ENCODE measurements at regions not wholly inside any gene's neighbourhood (a gene's known extent, or its start where the extent isn't known, plus 50 kb on each side); places are given as distances from the start of the nearest gene placed in this dataset.
"Not testable (repeated sequence)": the region's sequence is repeated elsewhere in the genome, so short reads cannot be mapped to it uniquely, and the experiment has no call there.

- dilution Hi-C loops (cut with MboI; ENCODE audit: extremely low pct_ligation_motif_present, low sequenced_read_pairs): no loop called here
- no peaks in the 10 kb centered on the region for H3K9me1 ChIP-seq (replicated peaks; ENCODE audit: control insufficient read depth, extremely low read depth, insufficient read depth, low read length)
- H3K27ac ChIP-seq (ENCODE audit: insufficient read depth, low read depth, low read length): no peak overlapping the region
- DNase-seq (ENCODE audit: low read depth, low spot score) (no peak), FAIRE-seq (no peak)
- BruUV-seq (replicated peaks): no TSS peak
- H3K4me3 ChIP-seq (replicated peaks in 1 of 3; ENCODE audit: insufficient read depth in 1 of 3, low read depth in 1 of 3, low read length in 3 of 3): no peak overlapping the region
- CTCF ChIA-PET: no interaction called here
- POLR2A ChIA-PET: no interaction called here
- intact Hi-C loops (cut with micrococcal nuclease): no loop called here
- H2AFZ ChIP-seq (ENCODE audit: low read depth, low read length): no peak overlapping the region
- no peaks in the 10 kb centered on the region for H3K79me2 ChIP-seq (ENCODE audit: control insufficient read depth, insufficient read depth, low read length)
- TF ChIP-seq MAX (IDR thresholded peaks at IDR 0.05; ENCODE audit: insufficient read depth, insufficient read length): no peak
- TF ChIP-seq POLR2A (IDR thresholded peaks at IDR 0.05; ENCODE audit: low read depth, low read length): no peak
- no peak for TF ChIP-seq EZH2 (IDR thresholded peaks at IDR 0.05; ENCODE audit: borderline replicate concordance, low read depth, low read length, severe bottlenecking)
- no peaks in the 10 kb centered on the region for H3K27me3 ChIP-seq (ENCODE audit: control insufficient read depth in 2 of 2, insufficient read depth in 2 of 2, low read length in 2 of 2)
- H3K9me3 ChIP-seq (replicated peaks; ENCODE audit: control insufficient read depth, insufficient read depth, low read length): no peaks in the 10 kb centered on the region
- H3K36me3 ChIP-seq (ENCODE audit: control insufficient read depth in 2 of 2, extremely low read depth in 1 of 2, insufficient read depth in 2 of 2, low read length in 2 of 2): no peaks in the 10 kb centered on the region
- H3K4me2 ChIP-seq (ENCODE audit: insufficient read depth, low read length): no peak overlapping the region
- H4K20me1 ChIP-seq (replicated peaks; ENCODE audit: control insufficient read depth, extremely low read depth, insufficient read depth, low read length): no peaks in the 10 kb centered on the region
- no peak overlapping the region for H3K9ac ChIP-seq (replicated peaks; ENCODE audit: extremely low read depth, insufficient read depth, low read length)
- no peaks in the 10 kb centered on the region for H3K4me1 ChIP-seq (ENCODE audit: control insufficient read depth, extremely low read depth, insufficient read depth, low read length)
These were observed 1730.9 kb downstream of the PCDH9 start for GRCh38 chr13:65499256-65499655.

- H3K27ac ChIP-seq (ENCODE audit: insufficient read depth, low read depth, low read length): no peak overlapping the region
- no peak overlapping the region for H3K4me2 ChIP-seq (ENCODE audit: insufficient read depth, low read length)
- FAIRE-seq (no peak), DNase-seq (ENCODE audit: low read depth, low spot score) (no peak)
- TF ChIP-seq GATA2 (IDR thresholded peaks at IDR 0.05; ENCODE audit: insufficient read depth, insufficient read length, low read depth, low read length): no peak
- TF ChIP-seq JUN (IDR thresholded peaks at IDR 0.05; ENCODE audit: borderline replicate concordance, insufficient read depth, insufficient read length, low read depth): no peak
- no peak for TF ChIP-seq MYC (IDR thresholded peaks at IDR 0.05; ENCODE audit: low read depth, low read length)
- TF ChIP-seq MAX (IDR thresholded peaks at IDR 0.05; ENCODE audit: insufficient read depth, insufficient read length): no peak
- no peak for TF ChIP-seq CTCF (IDR thresholded peaks at IDR 0.05; ENCODE audit: extremely low read depth in 1 of 2, insufficient read depth in 1 of 2, low read depth in 1 of 2, low read length in 2 of 2)
- no peak overlapping the region for H3K9ac ChIP-seq (replicated peaks; ENCODE audit: extremely low read depth, insufficient read depth, low read length)
- no peak overlapping the region for H3K4me3 ChIP-seq (replicated peaks in 1 of 3; ENCODE audit: insufficient read depth in 1 of 3, low read depth in 1 of 3, low read length in 3 of 3)
- H2AFZ ChIP-seq (ENCODE audit: low read depth, low read length): no peak overlapping the region
- no TSS peak for BruUV-seq (replicated peaks)
- H3K4me1 ChIP-seq (ENCODE audit: control insufficient read depth, extremely low read depth, insufficient read depth, low read length): no peaks in the 10 kb centered on the region
- H3K36me3 ChIP-seq (ENCODE audit: control insufficient read depth in 2 of 2, extremely low read depth in 1 of 2, insufficient read depth in 2 of 2, low read length in 2 of 2): no peaks in the 10 kb centered on the region
- ChIA-PET POLR2A (no interaction called here), CTCF (interaction anchor here (0.9 kb wide), 1 partner anchor 9 kb away, joined by 3 read pairs; no protein-coding TSS in a partner anchor)
- no peaks in the 10 kb centered on the region for H3K9me1 ChIP-seq (replicated peaks; ENCODE audit: control insufficient read depth, extremely low read depth, insufficient read depth, low read length)
- no peaks in the 10 kb centered on the region for H3K79me2 ChIP-seq (ENCODE audit: control insufficient read depth, insufficient read depth, low read length)
- intact Hi-C loops (cut with micrococcal nuclease) (no loop called here), dilution Hi-C loops (cut with MboI; ENCODE audit: extremely low pct_ligation_motif_present, low sequenced_read_pairs) (no loop called here)
- H3K27me3 ChIP-seq (ENCODE audit: control insufficient read depth in 2 of 2, insufficient read depth in 2 of 2, low read length in 2 of 2): no peaks in the 10 kb centered on the region
- H4K20me1 ChIP-seq (replicated peaks; ENCODE audit: control insufficient read depth, extremely low read depth, insufficient read depth, low read length): no peaks in the 10 kb centered on the region
- H3K9me3 ChIP-seq (replicated peaks; ENCODE audit: control insufficient read depth, insufficient read depth, low read length): no peaks in the 10 kb centered on the region
These were observed 1732.9 kb downstream of the PCDH9 start for GRCh38 chr13:65497265-65497664.

- FAIRE-seq; H3K9ac ChIP-seq (replicated peaks; ENCODE audit: extremely low read depth, insufficient read depth, low read length); H3K9me1 ChIP-seq (replicated peaks; ENCODE audit: control insufficient read depth, extremely low read depth, insufficient read depth, low read length); BruUV-seq (replicated peaks); CTCF ChIA-PET; H3K4me1 ChIP-seq (ENCODE audit: control insufficient read depth, extremely low read depth, insufficient read depth, low read length); H3K4me2 ChIP-seq (ENCODE audit: insufficient read depth, low read length); dilution Hi-C loops (cut with MboI; ENCODE audit: extremely low pct_ligation_motif_present, low sequenced_read_pairs); H3K4me3 ChIP-seq (replicated peaks in 1 of 3; ENCODE audit: insufficient read depth in 1 of 3, low read depth in 1 of 3, low read length in 3 of 3); H3K27me3 ChIP-seq (ENCODE audit: control insufficient read depth in 2 of 2, insufficient read depth in 2 of 2, low read length in 2 of 2); H3K9me3 ChIP-seq (replicated peaks; ENCODE audit: control insufficient read depth, insufficient read depth, low read length); H3K36me3 ChIP-seq (ENCODE audit: control insufficient read depth in 2 of 2, extremely low read depth in 1 of 2, insufficient read depth in 2 of 2, low read length in 2 of 2); H2AFZ ChIP-seq (ENCODE audit: low read depth, low read length); H4K20me1 ChIP-seq (replicated peaks; ENCODE audit: control insufficient read depth, extremely low read depth, insufficient read depth, low read length); DNase-seq (ENCODE audit: low read depth, low spot score); H3K79me2 ChIP-seq (ENCODE audit: control insufficient read depth, insufficient read depth, low read length); intact Hi-C loops (cut with micrococcal nuclease); H3K27ac ChIP-seq (ENCODE audit: insufficient read depth, low read depth, low read length); POLR2A ChIA-PET: not testable (repeated sequence)
These were observed 1739.4 kb downstream of the PCDH9 start for GRCh38 chr13:65490725-65491124.

All from endothelial cell of umbilical vein (primary cell).